BE2C (cell line): ENCODE measurements at regions not wholly inside any gene's neighbourhood (a gene's known extent, or its start where the extent isn't known, plus 50 kb on each side); places are given as distances from the start of the nearest gene placed in this dataset.
"Not testable (repeated sequence)": the region's sequence is repeated elsewhere in the genome, so short reads cannot be mapped to it uniquely, and the experiment has no call there.

Experiments
- DNase-seq: peaks from one replicate; pipeline ENCODE4 v3.0.0-alpha.2; 2020
- H3K27me3 ChIP-seq: fragments of 250-450 bp; sonication (Bioruptor Pico); 2 replicates; pipeline ENCODE4 v1.5.1; 2020; ENCODE audit warnings: mild to moderate bottlenecking
- H3K36me3 ChIP-seq: fragments of 250-450 bp; sonication (Bioruptor Pico); 2 replicates; pipeline ENCODE4 v1.5.1; 2020; ENCODE audit warnings: mild to moderate bottlenecking
- H3K4me1 ChIP-seq: fragments of 250-450 bp; sonication (Bioruptor Pico); 2 replicates; pipeline ENCODE4 v1.5.1; 2020
- H3K4me3 ChIP-seq: 2 replicates; pipeline ENCODE4 v1.5.1; 2011; ENCODE audit warnings: low read depth, low read length
- H3K9me3 ChIP-seq: fragments of 250-450 bp; sonication (Bioruptor Pico); 2 replicates; pipeline ENCODE4 v1.5.1; 2020
- TF ChIP-seq, protein P1 (sequence below): IDR thresholded peaks from 2 replicates; pipeline ENCODE4 v1.5.1; 2012; ENCODE audit warnings: mild to moderate bottlenecking, low read depth, low read length

DNA sequence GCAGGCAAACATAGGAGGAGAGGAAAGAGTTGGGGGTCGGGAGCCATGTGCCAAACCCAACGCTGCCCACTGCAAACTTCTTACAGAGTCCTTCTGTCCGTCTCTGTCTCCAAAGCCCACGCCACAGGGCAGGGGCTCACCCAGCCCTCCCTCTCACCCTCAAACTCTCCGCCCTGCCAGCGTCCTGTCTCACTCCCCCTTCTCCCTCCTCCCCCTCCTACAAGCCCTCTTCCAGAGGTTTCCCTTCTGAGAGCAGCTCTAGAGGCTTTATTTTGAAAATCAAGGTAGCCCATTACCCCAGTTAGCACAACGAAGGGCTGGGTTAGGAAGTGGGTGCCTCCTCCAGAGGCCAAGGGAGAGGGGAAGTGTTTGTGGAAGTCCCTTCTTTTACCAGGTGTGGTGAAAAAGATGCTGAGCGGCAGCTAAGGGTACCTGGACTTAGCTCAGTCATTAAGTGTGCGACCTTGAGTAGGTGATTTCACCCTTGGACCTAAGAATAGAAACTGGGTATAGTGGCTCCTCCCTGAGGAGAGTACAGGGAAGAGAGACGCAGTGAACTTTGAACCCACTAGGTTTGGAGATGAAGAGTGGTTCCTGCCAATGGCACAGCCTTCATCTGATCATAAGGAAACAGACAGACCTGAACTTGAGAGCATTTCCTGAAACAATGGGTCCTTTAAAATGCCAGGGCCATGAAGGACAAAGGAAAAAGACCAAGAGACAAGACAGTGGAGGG, 123.8 kb downstream of the BANF2 start:
- Histone ChIP-seq H3K36me3 (no peaks in the 10 kb centered on the region), H3K4me1 (no peaks in the 10 kb centered on the region), H3K4me3 (no peak overlapping the region), H3K9me3 (no peaks in the 10 kb centered on the region), H3K27me3 (no peaks in the 10 kb centered on the region)
- DNase-seq = no peak
- TF ChIP-seq, protein P1, sequence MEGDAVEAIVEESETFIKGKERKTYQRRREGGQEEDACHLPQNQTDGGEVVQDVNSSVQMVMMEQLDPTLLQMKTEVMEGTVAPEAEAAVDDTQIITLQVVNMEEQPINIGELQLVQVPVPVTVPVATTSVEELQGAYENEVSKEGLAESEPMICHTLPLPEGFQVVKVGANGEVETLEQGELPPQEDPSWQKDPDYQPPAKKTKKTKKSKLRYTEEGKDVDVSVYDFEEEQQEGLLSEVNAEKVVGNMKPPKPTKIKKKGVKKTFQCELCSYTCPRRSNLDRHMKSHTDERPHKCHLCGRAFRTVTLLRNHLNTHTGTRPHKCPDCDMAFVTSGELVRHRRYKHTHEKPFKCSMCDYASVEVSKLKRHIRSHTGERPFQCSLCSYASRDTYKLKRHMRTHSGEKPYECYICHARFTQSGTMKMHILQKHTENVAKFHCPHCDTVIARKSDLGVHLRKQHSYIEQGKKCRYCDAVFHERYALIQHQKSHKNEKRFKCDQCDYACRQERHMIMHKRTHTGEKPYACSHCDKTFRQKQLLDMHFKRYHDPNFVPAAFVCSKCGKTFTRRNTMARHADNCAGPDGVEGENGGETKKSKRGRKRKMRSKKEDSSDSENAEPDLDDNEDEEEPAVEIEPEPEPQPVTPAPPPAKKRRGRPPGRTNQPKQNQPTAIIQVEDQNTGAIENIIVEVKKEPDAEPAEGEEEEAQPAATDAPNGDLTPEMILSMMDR = no peak

DNA sequence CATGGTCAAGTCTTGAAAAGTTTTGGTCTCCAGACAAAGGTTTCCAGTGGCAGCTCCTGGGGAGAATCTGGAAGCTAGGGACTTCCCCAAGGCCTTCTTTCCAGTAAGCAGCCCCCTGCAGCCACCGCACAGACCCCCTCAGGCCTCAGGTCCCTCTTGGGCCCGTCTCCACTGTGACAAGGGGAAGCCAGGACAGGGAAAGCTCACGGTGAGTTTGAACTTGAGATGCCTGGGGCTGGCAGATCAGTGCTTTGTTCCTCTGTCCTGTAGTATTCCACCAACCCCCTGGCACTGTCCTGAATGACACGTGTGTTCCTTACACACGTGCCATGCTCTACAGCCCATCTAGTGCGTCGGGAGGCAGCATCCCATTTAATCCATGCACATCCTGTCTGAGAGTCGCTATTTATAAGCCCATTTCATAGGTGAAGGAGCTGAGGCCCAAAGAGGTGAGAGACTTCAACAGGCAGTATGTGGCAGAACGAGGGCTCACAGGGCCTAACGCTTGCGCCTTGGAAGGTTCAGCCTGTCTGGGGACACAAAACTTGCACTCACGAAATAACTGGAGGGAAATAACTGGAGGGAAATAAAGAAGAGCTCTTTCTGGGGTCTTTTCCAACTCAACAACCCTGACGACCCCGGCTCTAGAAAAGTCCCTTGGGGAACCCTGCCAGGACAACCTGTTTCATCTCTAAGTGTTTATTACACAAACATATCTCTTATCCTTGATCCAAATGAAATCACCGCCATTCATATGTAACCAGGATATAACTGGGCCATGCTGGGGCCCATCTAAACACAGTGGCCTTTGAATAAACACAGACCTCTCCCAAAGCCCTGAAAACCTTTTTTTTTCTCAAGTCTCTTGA, 123.0 kb downstream of the BANF2 start:
- Histone ChIP-seq H3K4me3 (no peak overlapping the region), H3K36me3 (no peaks in the 10 kb centered on the region), H3K9me3 (no peaks in the 10 kb centered on the region), H3K27me3 (no peaks in the 10 kb centered on the region), H3K4me1 (no peaks in the 10 kb centered on the region)
- no peak for DNase-seq
- TF ChIP-seq, protein P1 = no peak

DNA sequence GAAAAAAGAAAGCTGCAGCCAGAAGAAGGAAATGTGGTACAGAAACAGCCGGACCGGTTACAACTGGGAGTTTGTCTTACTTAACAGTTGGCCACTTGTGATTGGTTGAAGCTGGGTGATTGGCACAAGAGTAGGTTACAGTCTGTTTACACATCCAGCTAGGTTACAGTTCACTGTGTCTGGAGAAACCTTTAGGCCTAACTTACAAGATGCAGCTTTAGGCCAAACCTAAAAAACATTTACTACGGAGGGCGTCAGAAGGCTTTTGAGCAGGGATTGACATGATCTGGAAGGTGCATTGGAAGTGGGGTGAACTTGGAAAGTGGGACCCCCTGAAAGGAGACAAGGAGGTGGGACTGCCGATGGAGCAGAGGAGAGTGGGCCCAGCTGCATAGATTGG, 122.3 kb downstream of the BANF2 start:
- Histone ChIP-seq H3K9me3 (no peaks in the 10 kb centered on the region), H3K4me3 (no peak overlapping the region), H3K27me3 (no peaks in the 10 kb centered on the region), H3K4me1 (no peaks in the 10 kb centered on the region), H3K36me3 (no peaks in the 10 kb centered on the region)
- no peak for DNase-seq
- TF ChIP-seq, protein P1 = no peak

DNA sequence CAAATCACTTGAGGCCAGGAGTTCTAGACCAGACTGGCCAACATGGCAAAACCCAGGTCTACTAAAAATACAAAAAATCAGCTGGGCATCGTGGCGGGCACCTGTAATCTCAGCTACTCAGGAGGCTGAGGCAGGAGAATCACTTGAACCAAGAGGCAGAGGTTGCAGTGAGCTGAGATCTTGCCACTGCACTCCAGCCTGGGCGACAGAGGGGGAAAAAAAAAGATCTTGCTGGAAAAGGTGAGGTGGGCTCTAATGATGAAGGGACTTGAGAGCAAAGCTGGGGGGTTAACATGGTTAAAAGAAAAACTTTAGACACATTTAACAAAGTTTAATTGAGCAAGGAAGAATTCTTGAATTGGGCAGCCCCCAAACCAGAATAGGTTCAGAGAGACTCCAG, 121.8 kb downstream of the BANF2 start:
- DNase-seq, H3K9me3 ChIP-seq: not testable (repeated sequence)

DNA sequence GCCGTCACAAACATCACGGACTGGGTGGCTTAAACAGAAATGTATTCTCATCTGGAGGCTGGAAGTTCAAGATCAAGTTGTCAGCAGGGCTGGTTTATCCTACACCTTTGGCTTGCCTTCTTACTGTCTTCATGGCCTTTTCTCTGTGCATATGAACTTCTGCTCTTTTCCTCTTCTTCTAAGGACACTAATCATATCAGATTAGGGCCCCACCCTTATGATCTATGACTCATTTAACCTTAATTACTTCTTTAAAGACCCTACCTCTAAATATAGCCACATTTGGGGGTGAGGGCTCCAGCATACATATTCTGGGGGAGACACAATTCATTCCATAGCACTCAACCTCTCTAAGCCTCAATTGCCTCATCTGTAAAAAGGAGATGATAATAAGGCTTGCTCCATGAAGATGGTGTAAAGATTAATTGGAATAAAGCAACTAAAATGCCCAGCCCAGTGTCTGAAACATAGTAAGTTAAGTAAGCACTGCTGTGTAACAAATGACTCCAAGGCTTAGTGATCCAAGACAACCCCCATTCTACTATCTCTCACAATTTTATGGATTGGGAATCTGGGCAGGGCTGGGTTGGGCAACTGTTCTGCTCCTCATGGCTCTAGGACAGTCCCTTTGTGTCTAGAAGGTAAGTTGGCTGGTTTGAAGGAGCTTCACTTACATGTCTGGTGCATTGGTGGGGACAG, 119.8 kb downstream of the BANF2 start:
- TF ChIP-seq, protein P1 = no peak

More for the DNA sequence above, 121.8 kb downstream of the BANF2 start:
- not testable (repeated sequence) for H3K27me3 ChIP-seq, H3K4me3 ChIP-seq, H3K4me1 ChIP-seq, H3K36me3 ChIP-seq

DNA sequence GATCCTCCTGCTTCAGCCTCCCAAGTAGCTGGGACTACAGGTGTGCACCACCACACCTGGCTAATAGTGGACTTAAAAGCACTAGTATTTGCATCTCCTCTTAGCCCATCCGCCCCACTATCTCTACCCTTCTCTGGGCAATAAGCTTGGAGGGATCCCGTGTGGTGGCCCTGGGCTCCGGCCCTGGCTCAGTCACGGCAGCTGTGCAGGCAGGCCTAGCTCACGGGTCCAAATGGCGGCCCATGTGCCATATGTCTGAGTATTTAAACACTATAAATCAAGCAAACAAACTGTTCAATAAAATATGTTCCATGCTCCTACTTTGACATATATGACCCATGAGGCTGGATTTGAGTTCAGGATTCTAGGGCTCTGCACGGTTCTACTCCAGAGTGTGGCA, 118.4 kb downstream of the BANF2 start:
- Histone ChIP-seq H3K9me3 (no peaks in the 10 kb centered on the region), H3K4me1 (no peaks in the 10 kb centered on the region), H3K4me3 (no peak overlapping the region), H3K27me3 (no peaks in the 10 kb centered on the region), H3K36me3 (no peaks in the 10 kb centered on the region)
- TF ChIP-seq, protein P1 = no peak
- DNase-seq = no peak

More for the DNA sequence above, 119.8 kb downstream of the BANF2 start:
- H3K4me1 ChIP-seq = no peaks in the 10 kb centered on the region
- H3K4me3 ChIP-seq = no peak overlapping the region
- no peaks in the 10 kb centered on the region for H3K9me3 ChIP-seq
- no peaks in the 10 kb centered on the region for H3K27me3 ChIP-seq
- no peaks in the 10 kb centered on the region for H3K36me3 ChIP-seq
- DNase-seq = no peak
